HG03066 (cell line): ENCODE measurements at regions not wholly inside any gene's neighbourhood (a gene's known extent, or its start where the extent isn't known, plus 50 kb on each side); places are given as distances from the start of the nearest gene placed in this dataset.

Experiments
- ATAC-seq: cut with Tn5 transposase; IDR thresholded peaks from one replicate; pipeline ENCODE4 v1.9.1; 2021; ENCODE audit warnings: low read depth; ENCODE audit not compliant: unreplicated experiment

GRCh38 chr22:49163258-49163959, 664.3 kb downstream of the BRD1 start:
- no peak for ATAC-seq

GRCh38 chr22:49162841-49163240, 664.8 kb downstream of the BRD1 start:
- no peak for ATAC-seq

- no peak for ATAC-seq
Measured at GRCh38 chr22:49161002-49161850, 666.4 kb downstream of the BRD1 start.

- ATAC-seq: no peak
Measured at GRCh38 chr22:49160261-49161001, 667.2 kb downstream of the BRD1 start.

- no peak for ATAC-seq
Measured at GRCh38 chr22:49159711-49160110, 668.0 kb downstream of the BRD1 start.

- no peak for ATAC-seq
Measured at GRCh38 chr22:49158741-49159564, 668.7 kb downstream of the BRD1 start.

GRCh38 chr22:49157529-49158339, 669.9 kb downstream of the BRD1 start:
- ATAC-seq: no peak

GRCh38 chr22:49156662-49157285, 670.9 kb downstream of the BRD1 start:
- no peak for ATAC-seq

GRCh38 chr22:49155770-49156580, 671.7 kb downstream of the BRD1 start:
- no peak for ATAC-seq

GRCh38 chr22:49155039-49155769, 672.5 kb downstream of the BRD1 start:
- no peak for ATAC-seq

- no peak for ATAC-seq
Measured at GRCh38 chr22:49154433-49154832, 673.2 kb downstream of the BRD1 start.

- no peak for ATAC-seq
Measured at GRCh38 chr22:49153921-49154320, 673.8 kb downstream of the BRD1 start.

- no peak for ATAC-seq
Measured at GRCh38 chr22:49152939-49153770, 674.5 kb downstream of the BRD1 start.

GRCh38 chr22:49152127-49152938, 675.3 kb downstream of the BRD1 start:
- no peak for ATAC-seq

- no peak for ATAC-seq
Measured at GRCh38 chr22:49151256-49152126, 676.2 kb downstream of the BRD1 start.
